HG03521 (cell line): ENCODE measurements at regions not wholly inside any gene's neighbourhood (a gene's known extent, or its start where the extent isn't known, plus 50 kb on each side); places are given as distances from the start of the nearest gene placed in this dataset.

ENCODE experiments used
- ATAC-seq: cut with Tn5 transposase; IDR thresholded peaks from one replicate; pipeline ENCODE4 v1.9.1; 2021; ENCODE audit warnings: mild to moderate bottlenecking, moderate library complexity; ENCODE audit not compliant: unreplicated experiment

GRCh38 chr7:35537067-35538023, 157.6 kb downstream of the HERPUD2 start:
- ATAC-seq = peak; percentile 98

- no peak for ATAC-seq
Measured at GRCh38 chr7:35536396-35536826, 158.5 kb downstream of the HERPUD2 start.

GRCh38 chr7:35533902-35534301, 161.0 kb downstream of the HERPUD2 start:
- no peak for ATAC-seq

GRCh38 chr7:35530124-35531109, 164.5 kb downstream of the HERPUD2 start:
- no peak for ATAC-seq

GRCh38 chr7:35529713-35530112, 165.2 kb downstream of the HERPUD2 start:
- ATAC-seq = no peak

- ATAC-seq = no peak
Measured at GRCh38 chr7:35528381-35528977, 166.5 kb downstream of the HERPUD2 start.

GRCh38 chr7:35526645-35527044, 168.3 kb downstream of the HERPUD2 start:
- no peak for ATAC-seq

GRCh38 chr7:35524112-35524804, 170.7 kb downstream of the HERPUD2 start:
- no peak for ATAC-seq

GRCh38 chr7:35523292-35523691, 171.6 kb downstream of the HERPUD2 start:
- ATAC-seq = no peak

- no peak for ATAC-seq
Measured at GRCh38 chr7:35522697-35523096, 172.2 kb downstream of the HERPUD2 start.

GRCh38 chr7:35521941-35522340, 173.0 kb downstream of the HERPUD2 start:
- no peak for ATAC-seq

GRCh38 chr7:35520810-35521625, 173.9 kb downstream of the HERPUD2 start:
- ATAC-seq = no peak

- peak; percentile 76 for ATAC-seq
Measured at GRCh38 chr7:35519971-35520809, 174.7 kb downstream of the HERPUD2 start.

- no peak for ATAC-seq
Measured at GRCh38 chr7:35518767-35519166, 176.2 kb downstream of the HERPUD2 start.

- no peak for ATAC-seq
Measured at GRCh38 chr7:35516498-35516897, 178.4 kb downstream of the HERPUD2 start.

- ATAC-seq = no peak
Measured at GRCh38 chr7:35513828-35514227, 181.1 kb downstream of the HERPUD2 start.

GRCh38 chr7:35513195-35513594, 181.7 kb downstream of the HERPUD2 start:
- no peak for ATAC-seq

- no peak for ATAC-seq
Measured at GRCh38 chr7:35512716-35513115, 182.2 kb downstream of the HERPUD2 start.
